ENCODE measurements at regions not wholly inside any gene's neighbourhood (a gene's known extent, or its start where the extent isn't known, plus 50 kb on each side); places are given as distances from the start of the nearest gene placed in this dataset.

GRCh38 chr2:224110811-224111210 lies 71.7 kb upstream of the SERPINE2 start:
- H2AK5ac ChIP-seq (ENCODE audit: insufficient read length, low read length): no peak overlapping the region
- H2BK120ac ChIP-seq (ENCODE audit: low read depth, low read length, poor library complexity, severe bottlenecking): no peak overlapping the region
- no peak overlapping the region for H3K23ac ChIP-seq (ENCODE audit: insufficient read length, low read depth, low read length)
- H3K27ac ChIP-seq (ENCODE audit: insufficient read length, low read depth, low read length): no peak overlapping the region
- no peak overlapping the region for H3K4ac ChIP-seq (ENCODE audit: low read depth, low read length)
- H3K36me3 Mint-ChIP-seq (ENCODE audit: insufficient read depth in 1 of 3, low read depth in 3 of 3): peaks cover 0 to 11% (median 6%) of the 10 kb centered on the region in 3 experiments; a peak in 4 of 7 replicates
- no peaks in the 10 kb centered on the region; the same call in 1 of the 2 replicates for H3K4me1 ChIP-seq (ENCODE audit: insufficient read depth, low read length)
- H3K23me2 ChIP-seq (ENCODE audit: insufficient read length, low read depth, low read length, poor library complexity, severe bottlenecking): no peaks in the 10 kb centered on the region
- H3K9me3 Mint-ChIP-seq: peaks cover 10% of the 10 kb centered on the region in 2 experiments
- H3T11ph ChIP-seq (ENCODE audit: low read length): no peak overlapping the region
- H3K56ac ChIP-seq (ENCODE audit: insufficient read length, low read depth, low read length): no peak overlapping the region
- H3K9ac ChIP-seq (ENCODE audit: extremely low read depth, insufficient read length, low read length): no peak overlapping the region
- no peak overlapping the region for H3K27ac Mint-ChIP-seq
- H4K91ac ChIP-seq (ENCODE audit: insufficient read length, low read depth, low read length): no peak overlapping the region
- no peak overlapping the region for H2BK20ac ChIP-seq (ENCODE audit: low read depth, low read length, poor library complexity, severe bottlenecking)
- H4K5ac ChIP-seq (ENCODE audit: insufficient read length, low read depth, low read length): no peak overlapping the region
- no peak overlapping the region for H4K8ac ChIP-seq (replicated peaks; ENCODE audit: insufficient read length, low read depth, low read length)
- H2BK15ac ChIP-seq (ENCODE audit: low read depth, low read length): no peak overlapping the region
- no peak overlapping the region for H2BK12ac ChIP-seq (ENCODE audit: insufficient read length, low read depth, low read length)
- no peaks in the 10 kb centered on the region for H3K27me3 ChIP-seq (ENCODE audit: insufficient read depth, low read length)
- H4K20me1 ChIP-seq (ENCODE audit: control insufficient read depth, insufficient read depth, insufficient read length): no peaks in the 10 kb centered on the region
- no peaks in the 10 kb centered on the region for H3K9me3 ChIP-seq (ENCODE audit: control insufficient read depth, low read depth, low read length)
- DNase-seq: no peak
- WGBS (ENCODE audit: extremely low coverage, insufficient read length, low lambda C conversion rate): no CpG with 5 or more reads among the region's 6 CpGs
- no peaks in the 10 kb centered on the region for H3K79me1 ChIP-seq (ENCODE audit: insufficient read depth, low read depth, low read length, poor library complexity, severe bottlenecking)
- H3K4me1 Mint-ChIP-seq: peaks cover 7 to 13% of the 10 kb centered on the region in 2 experiments
- no peaks in the 10 kb centered on the region for H3K79me2 ChIP-seq (ENCODE audit: insufficient read depth, low read length)
- H2AFZ ChIP-seq (ENCODE audit: low read length): no peak overlapping the region
- H3K27me3 Mint-ChIP-seq (ENCODE audit: low read depth): no peaks in the 10 kb centered on the region; the same call in 1 of the 2 replicates
- no peak overlapping the region for H3K4me3 Mint-ChIP-seq
- no peak overlapping the region for H3K4me2 ChIP-seq (ENCODE audit: insufficient read depth, insufficient read length, low read length)
- TF ChIP-seq CTCF (conservative IDR thresholded peaks at IDR 0.05): no peak
- H2BK5ac ChIP-seq (ENCODE audit: insufficient read length, low read length): no peak overlapping the region
- H3K14ac ChIP-seq (ENCODE audit: insufficient read depth, low read length): no peak overlapping the region
- H3K18ac ChIP-seq (ENCODE audit: insufficient read length, low read depth, low read length): no peak overlapping the region

Measured in H9 (cell line).